ENCODE measurements at regions not wholly inside any gene's neighbourhood (a gene's known extent, or its start where the extent isn't known, plus 50 kb on each side); places are given as distances from the start of the nearest gene placed in this dataset.

DNA sequence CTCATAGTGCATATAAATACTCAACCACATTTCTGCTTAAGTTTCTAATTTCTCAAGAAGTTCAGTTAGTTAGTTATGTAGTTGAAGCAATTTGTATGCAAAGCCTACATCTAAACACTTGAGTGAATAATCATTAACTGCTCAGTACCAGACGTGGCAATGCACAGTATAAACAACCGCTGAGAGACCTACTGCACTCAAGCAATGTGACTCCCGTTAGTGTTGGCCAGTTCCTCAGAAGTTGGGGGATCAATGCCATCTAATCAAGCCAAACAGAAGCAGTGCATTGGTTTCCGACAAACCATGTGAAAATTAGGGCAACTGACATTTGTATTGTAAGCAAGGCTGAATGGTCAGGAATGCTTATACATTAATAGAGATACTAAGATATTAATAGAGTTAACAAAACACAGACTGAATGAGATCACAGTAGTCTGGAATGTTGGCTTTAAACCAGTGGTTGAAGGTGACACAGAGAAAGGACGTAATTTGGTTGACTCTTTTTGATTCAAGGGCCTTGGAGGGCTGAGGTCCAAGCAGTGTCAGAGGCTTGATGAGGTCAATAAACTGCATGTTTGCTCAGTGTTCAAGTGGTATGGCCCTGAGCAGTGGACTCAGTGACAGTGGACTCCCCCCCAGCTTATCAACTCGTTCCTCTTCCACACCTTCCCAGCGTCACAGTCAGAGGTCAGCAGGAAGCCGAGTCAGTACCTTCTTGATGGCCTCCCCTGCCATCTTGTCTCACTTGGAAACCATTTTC, 255.5 kb downstream of the CTH start:
- no peak for TF ChIP-seq YY1 (IDR thresholded peaks at IDR 0.05; ENCODE audit: low read depth)
- TF ChIP-seq, protein P1, sequence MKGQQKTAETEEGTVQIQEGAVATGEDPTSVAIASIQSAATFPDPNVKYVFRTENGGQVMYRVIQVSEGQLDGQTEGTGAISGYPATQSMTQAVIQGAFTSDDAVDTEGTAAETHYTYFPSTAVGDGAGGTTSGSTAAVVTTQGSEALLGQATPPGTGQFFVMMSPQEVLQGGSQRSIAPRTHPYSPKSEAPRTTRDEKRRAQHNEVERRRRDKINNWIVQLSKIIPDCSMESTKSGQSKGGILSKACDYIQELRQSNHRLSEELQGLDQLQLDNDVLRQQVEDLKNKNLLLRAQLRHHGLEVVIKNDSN (IDR thresholded peaks at IDR 0.05): no peak
- TF ChIP-seq, protein P2, sequence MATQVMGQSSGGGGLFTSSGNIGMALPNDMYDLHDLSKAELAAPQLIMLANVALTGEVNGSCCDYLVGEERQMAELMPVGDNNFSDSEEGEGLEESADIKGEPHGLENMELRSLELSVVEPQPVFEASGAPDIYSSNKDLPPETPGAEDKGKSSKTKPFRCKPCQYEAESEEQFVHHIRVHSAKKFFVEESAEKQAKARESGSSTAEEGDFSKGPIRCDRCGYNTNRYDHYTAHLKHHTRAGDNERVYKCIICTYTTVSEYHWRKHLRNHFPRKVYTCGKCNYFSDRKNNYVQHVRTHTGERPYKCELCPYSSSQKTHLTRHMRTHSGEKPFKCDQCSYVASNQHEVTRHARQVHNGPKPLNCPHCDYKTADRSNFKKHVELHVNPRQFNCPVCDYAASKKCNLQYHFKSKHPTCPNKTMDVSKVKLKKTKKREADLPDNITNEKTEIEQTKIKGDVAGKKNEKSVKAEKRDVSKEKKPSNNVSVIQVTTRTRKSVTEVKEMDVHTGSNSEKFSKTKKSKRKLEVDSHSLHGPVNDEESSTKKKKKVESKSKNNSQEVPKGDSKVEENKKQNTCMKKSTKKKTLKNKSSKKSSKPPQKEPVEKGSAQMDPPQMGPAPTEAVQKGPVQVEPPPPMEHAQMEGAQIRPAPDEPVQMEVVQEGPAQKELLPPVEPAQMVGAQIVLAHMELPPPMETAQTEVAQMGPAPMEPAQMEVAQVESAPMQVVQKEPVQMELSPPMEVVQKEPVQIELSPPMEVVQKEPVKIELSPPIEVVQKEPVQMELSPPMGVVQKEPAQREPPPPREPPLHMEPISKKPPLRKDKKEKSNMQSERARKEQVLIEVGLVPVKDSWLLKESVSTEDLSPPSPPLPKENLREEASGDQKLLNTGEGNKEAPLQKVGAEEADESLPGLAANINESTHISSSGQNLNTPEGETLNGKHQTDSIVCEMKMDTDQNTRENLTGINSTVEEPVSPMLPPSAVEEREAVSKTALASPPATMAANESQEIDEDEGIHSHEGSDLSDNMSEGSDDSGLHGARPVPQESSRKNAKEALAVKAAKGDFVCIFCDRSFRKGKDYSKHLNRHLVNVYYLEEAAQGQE (IDR thresholded peaks at IDR 0.05; ENCODE audit: low read depth): no peak
- TF ChIP-seq CEBPB (IDR thresholded peaks at IDR 0.05): no peak
- TF ChIP-seq TAF1 (IDR thresholded peaks at IDR 0.05; ENCODE audit: low read depth): no peak
- TF ChIP-seq RAD21 (IDR thresholded peaks at IDR 0.05; ENCODE audit: low read depth): no peak
- no peak for TF ChIP-seq EP300 (IDR thresholded peaks at IDR 0.05; ENCODE audit: borderline replicate concordance)
- TF ChIP-seq, protein P3, sequence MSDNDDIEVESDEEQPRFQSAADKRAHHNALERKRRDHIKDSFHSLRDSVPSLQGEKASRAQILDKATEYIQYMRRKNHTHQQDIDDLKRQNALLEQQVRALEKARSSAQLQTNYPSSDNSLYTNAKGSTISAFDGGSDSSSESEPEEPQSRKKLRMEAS (IDR thresholded peaks at IDR 0.05): no peak
- TF ChIP-seq CREB1 (IDR thresholded peaks at IDR 0.05; ENCODE audit: low read depth): no peak
- no peak for TF ChIP-seq NFIC (IDR thresholded peaks at IDR 0.05)
- TF ChIP-seq ZBTB7A (IDR thresholded peaks at IDR 0.05; ENCODE audit: low read depth): no peak
- TF ChIP-seq TEAD4 (IDR thresholded peaks at IDR 0.05): no peak
- TF ChIP-seq EGR1 (IDR thresholded peaks at IDR 0.05): no peak
- TF ChIP-seq TCF12 (IDR thresholded peaks at IDR 0.05; ENCODE audit: low read depth): no peak
- no peak for TF ChIP-seq FOXM1 (IDR thresholded peaks at IDR 0.05; ENCODE audit: borderline replicate concordance, low read depth)

DNA sequence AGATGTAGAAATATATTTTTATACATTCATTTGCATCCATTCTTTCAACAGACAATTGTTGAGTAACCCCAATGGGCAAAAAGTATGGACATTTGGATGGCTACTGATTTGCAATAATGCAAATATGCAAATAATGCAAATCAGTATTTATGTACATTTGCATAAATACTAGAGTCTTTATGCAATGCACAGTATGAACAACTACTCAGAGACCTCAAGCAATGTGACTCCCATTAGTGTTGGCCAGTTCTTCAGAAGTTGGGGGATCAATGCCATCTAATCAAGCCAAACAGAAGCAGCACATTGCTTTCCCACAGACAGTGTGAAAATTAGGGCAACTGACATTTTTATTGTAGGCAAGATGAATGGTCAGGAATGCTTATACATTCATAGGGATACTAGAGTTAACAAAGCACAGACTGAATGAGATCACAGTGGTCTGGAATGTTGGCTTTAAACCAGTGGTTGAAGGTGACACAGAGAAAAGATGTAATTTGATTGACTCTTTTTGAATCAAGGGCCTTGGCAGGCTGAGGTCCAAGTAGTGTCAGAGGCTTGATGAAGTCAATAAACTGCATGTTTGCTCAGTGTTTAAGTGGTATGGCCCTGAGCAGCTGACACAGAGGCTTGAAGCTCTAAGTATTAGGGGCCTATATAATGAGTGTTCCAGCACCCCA, 256.6 kb downstream of the CTH start:
- TF ChIP-seq, protein P2 (IDR thresholded peaks at IDR 0.05; ENCODE audit: low read depth): no peak
- TF ChIP-seq EP300 (IDR thresholded peaks at IDR 0.05; ENCODE audit: borderline replicate concordance): no peak

DNA sequence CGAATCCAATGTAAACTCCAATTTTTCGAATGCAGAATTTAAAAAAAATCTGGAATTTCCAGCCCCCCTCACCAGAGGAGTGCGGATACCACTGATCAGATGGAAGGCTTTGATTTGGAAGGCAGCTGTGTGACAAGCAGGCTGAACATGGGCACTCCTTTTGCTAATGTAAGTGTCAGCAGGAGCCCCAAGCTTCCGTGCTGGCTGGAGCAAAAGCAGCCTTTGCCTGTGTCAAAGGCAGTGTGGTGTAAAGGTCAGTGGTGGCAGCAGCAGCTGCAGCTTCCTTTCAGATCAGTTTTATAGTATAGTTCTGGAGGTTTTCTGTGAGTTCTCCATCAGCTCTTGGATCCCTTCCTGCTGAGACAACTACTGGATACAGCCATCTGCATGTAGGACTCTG, 259.9 kb downstream of the CTH start:
- TF ChIP-seq TAF1 (IDR thresholded peaks at IDR 0.05; ENCODE audit: low read depth) (no peak), EGR1 (IDR thresholded peaks at IDR 0.05) (no peak), TEAD4 (IDR thresholded peaks at IDR 0.05) (no peak), RAD21 (IDR thresholded peaks at IDR 0.05; ENCODE audit: low read depth) (no peak), CEBPB (IDR thresholded peaks at IDR 0.05) (no peak)

DNA sequence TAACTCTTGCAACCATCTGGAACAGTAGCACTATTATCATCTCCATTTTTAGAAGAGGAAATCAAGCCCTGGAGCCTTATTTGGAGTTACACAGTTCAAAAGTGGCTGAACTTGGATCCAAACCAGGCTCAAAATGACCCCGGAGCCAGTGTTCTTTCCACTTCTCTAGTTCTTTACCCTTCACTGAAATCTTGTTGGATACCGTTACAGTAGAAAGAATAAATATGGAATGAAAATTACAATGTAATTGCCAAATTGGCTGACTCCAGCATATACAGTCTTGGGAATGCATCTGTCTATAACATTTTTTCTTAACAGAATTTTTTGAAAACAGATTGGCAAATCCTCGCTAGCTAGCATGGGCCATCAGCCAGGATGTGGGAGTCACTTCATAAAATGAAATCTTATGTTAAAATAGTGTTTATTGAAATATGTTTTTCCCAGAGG, 261.4 kb downstream of the CTH start:
- TF ChIP-seq FOXM1 (IDR thresholded peaks at IDR 0.05; ENCODE audit: borderline replicate concordance, low read depth): no peak

DNA sequence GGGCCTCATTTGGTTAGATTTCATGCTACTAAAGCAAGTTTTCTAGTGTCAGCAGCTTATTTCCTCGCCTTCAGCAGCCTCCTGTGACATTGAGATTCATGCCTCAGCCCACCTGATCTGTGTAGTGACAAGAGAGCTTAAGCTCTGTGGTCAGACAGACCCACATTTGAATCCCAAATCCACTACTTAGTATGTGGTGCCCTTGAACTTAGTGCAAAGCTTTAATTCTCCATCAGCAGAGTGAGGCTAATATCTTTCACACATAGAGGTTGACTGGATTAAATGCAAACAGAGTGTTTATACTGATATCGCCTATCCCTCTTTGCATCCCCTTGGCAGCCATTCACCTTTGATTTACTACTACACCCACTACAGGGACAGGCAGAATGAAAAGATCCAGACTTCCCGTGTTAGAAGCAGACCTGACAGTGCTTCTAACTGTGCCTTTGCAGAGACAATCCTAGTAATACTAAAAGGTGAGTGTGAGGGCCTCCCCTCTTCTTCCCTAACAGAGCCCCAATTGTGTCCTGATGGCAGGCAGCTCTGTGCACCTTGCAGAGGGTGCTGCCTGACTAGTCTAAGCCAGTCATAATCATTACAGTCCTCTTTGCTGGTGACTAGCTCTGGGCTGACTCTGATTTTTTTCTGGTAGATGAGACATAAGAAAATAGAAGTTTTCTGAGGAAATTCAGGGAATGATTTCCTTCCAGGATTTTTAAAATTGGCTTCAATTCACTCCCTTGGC, 264.0 kb downstream of the CTH start:
- TF ChIP-seq, protein P1 (IDR thresholded peaks at IDR 0.05): no peak
- TF ChIP-seq TAF1 (IDR thresholded peaks at IDR 0.05; ENCODE audit: low read depth): no peak
- TF ChIP-seq, protein P2 (IDR thresholded peaks at IDR 0.05; ENCODE audit: low read depth): no peak
- TF ChIP-seq RAD21 (IDR thresholded peaks at IDR 0.05; ENCODE audit: low read depth): no peak
- no peak for TF ChIP-seq FOXM1 (IDR thresholded peaks at IDR 0.05; ENCODE audit: borderline replicate concordance, low read depth)
- no peak for TF ChIP-seq NFIC (IDR thresholded peaks at IDR 0.05)
- no peak for TF ChIP-seq YY1 (IDR thresholded peaks at IDR 0.05; ENCODE audit: low read depth)
- no peak for TF ChIP-seq CEBPB (IDR thresholded peaks at IDR 0.05)
- TF ChIP-seq, protein P3 (IDR thresholded peaks at IDR 0.05): no peak
- no peak for TF ChIP-seq TCF12 (IDR thresholded peaks at IDR 0.05; ENCODE audit: low read depth)
- TF ChIP-seq EGR1 (IDR thresholded peaks at IDR 0.05): no peak
- no peak for TF ChIP-seq TEAD4 (IDR thresholded peaks at IDR 0.05)
- no peak for TF ChIP-seq EP300 (IDR thresholded peaks at IDR 0.05; ENCODE audit: borderline replicate concordance)
- no peak for TF ChIP-seq CREB1 (IDR thresholded peaks at IDR 0.05; ENCODE audit: low read depth)
